Heart right ventricle (tissue), 16 donors: ENCODE measurements at regions not wholly inside any gene's neighbourhood (a gene's known extent, or its start where the extent isn't known, plus 50 kb on each side); places are given as distances from the start of the nearest gene placed in this dataset.
A peak's percentile ranks its signal among the peaks of the same experiment; 100 is the strongest.

Experiments
- ATAC-seq, 8 donors: fragments of 200-7000 bp; cut with Tn5 transposase; one replicate each; pipeline ENCODE4 v1.9.1; 2020; ENCODE audit warnings: mild to moderate bottlenecking in 8 of 8, moderate library complexity in 8 of 8, moderate number of reproducible peaks in 1 of 8
- DNase-seq, 2 donors: peaks; one replicate each; pipeline ENCODE4 v3.0.0-alpha.2; 2020
- H3K27ac ChIP-seq, 10 donors: fragments of 200-600 bp; sonication (generic) in 2 of 10; one replicate each; pipeline versions ENCODE4 v1.5.0 to v1.8.0; 2020 to 2022; ENCODE audit warnings: mild to moderate bottlenecking in 3 of 10
- H3K27me3 ChIP-seq, 7 donors: fragments of 200-600 bp; one replicate each; pipeline ENCODE4 v1.8.0; 2021 to 2022; ENCODE audit warnings: mild to moderate bottlenecking in 2 of 7
- H3K36me3 ChIP-seq, 9 donors: fragments of 200-600 bp; sonication (generic) in 1 of 9; one replicate each; pipeline versions ENCODE4 v1.5.0 to v1.8.0; 2020 to 2022; ENCODE audit warnings: mild to moderate bottlenecking in 2 of 9
- H3K4me1 ChIP-seq, 9 donors: fragments of 200-600 bp; sonication (generic) in 1 of 9; one replicate each; pipeline versions ENCODE4 v1.5.0 to v1.8.0; 2020 to 2022; ENCODE audit warnings: mild to moderate bottlenecking in 4 of 9
- H3K4me3 ChIP-seq, 10 donors: fragments of 200-600 bp; sonication (generic) in 2 of 10; one replicate each; pipeline versions ENCODE4 v1.5.0 to v1.8.0; 2020 to 2022; ENCODE audit warnings: mild to moderate bottlenecking in 7 of 10, moderate library complexity in 2 of 10
- H3K9me3 ChIP-seq, 11 donors: fragments of 200-600 bp in 10 of 11; sonication (generic) in 2 of 11; one replicate each; pipeline versions ENCODE4 v1.5.0 to v1.8.0; 2013 to 2022; ENCODE audit warnings: mild to moderate bottlenecking in 2 of 11, control low read depth in 1 of 11, moderate library complexity in 1 of 11
- WGBS, 2 donors: extraction: QIAGEN DNeasy Blood & Tissue Kit; methylation state at CpG; one replicate each; pipeline ENCODE4 v1.1.7; 2013; ENCODE audit warnings: inconsistent platforms in 1 of 2; 5-methylcytosine and 5-hydroxymethylcytosine counted together
- intact Hi-C, 10 donors: fragments of 100-400 bp; cut with DNase I; formaldehyde crosslinking; loops; one replicate each; pipeline versions ENCODE4 v1.11.1 to v1.14.2; 2022
- TF ChIP-seq, protein P1 (sequence below), 9 donors: fragments of 200-600 bp; sonication (generic) in 2 of 9; IDR thresholded peaks; one replicate each; pipeline versions ENCODE4 v1.5.0 to v1.8.0; 2021 to 2022; ENCODE audit warnings: antibody characterized with exemption in 9 of 9, mild to moderate bottlenecking in 5 of 9, moderate library complexity in 1 of 9
- donor health status: Arrhythmogenic right ventricular cardiomyopathy.
- donor health status: ischemic (EF 13 %, LVEDD 7.1; RV severe dilation, severe dysfunction).
- donor health status: healthy with polysubstance abuse.
- donor health status: DM: no; HTN: yes; CAD: no.
- donor health status: DM: no; HTN: no; CAD: no.
- donor health status: ischemic (EF 25% LVEDD 6.9; RV normal size, moderate dysfunction).
- donor health status: ischemic (EF 25% LVEDD 5.7; RV mildly dilated, moderate dysfunction).
- donor health status: healthy.
- donor health status: DM: yes; HTN: yes; CAD: no.
- donor health status: Ischemic cardiomyopathy.
- donor health status: ischemic (EF 35%, LVEDD 5.7; RV mildly dilated, moderate dysfunction).
- donor health status: nonischemic (EF 11% LVEDD 7.7; RV severe dilation, severe dysfunction).
- donor health status: DM: yes; HTN: yes; CAD: no.
- donor health status: PGD.
- donor health status: ischemic (EF 29% LVEDD 5.4; RV normal size, mild dysfunction).
- donor health status: nonischemic (EF 23%, LVEDD 6.1; RV moderate dilation, normal function).

- intact Hi-C loops, result loop anchor here in 1 of 10 donors (10.0 kb wide), 1 partner anchor 160 kb away; no protein-coding TSS in a partner anchor
- H3K9me3 ChIP-seq, result peaks cover 0 to 4% (median 0%) of the 10 kb centered on the region in 11 donors
- peaks cover 0 to 4% (median 0%) of the 10 kb centered on the region in 7 donors for H3K27me3 ChIP-seq
- no peak overlapping the region for H3K4me3 ChIP-seq
- peaks cover 0 to 25% (median 6%) of the 10 kb centered on the region in 9 donors for H3K4me1 ChIP-seq
- no peaks in the 10 kb centered on the region for H3K36me3 ChIP-seq
- no peak overlapping the region for H3K27ac ChIP-seq
- TF ChIP-seq, protein P1, sequence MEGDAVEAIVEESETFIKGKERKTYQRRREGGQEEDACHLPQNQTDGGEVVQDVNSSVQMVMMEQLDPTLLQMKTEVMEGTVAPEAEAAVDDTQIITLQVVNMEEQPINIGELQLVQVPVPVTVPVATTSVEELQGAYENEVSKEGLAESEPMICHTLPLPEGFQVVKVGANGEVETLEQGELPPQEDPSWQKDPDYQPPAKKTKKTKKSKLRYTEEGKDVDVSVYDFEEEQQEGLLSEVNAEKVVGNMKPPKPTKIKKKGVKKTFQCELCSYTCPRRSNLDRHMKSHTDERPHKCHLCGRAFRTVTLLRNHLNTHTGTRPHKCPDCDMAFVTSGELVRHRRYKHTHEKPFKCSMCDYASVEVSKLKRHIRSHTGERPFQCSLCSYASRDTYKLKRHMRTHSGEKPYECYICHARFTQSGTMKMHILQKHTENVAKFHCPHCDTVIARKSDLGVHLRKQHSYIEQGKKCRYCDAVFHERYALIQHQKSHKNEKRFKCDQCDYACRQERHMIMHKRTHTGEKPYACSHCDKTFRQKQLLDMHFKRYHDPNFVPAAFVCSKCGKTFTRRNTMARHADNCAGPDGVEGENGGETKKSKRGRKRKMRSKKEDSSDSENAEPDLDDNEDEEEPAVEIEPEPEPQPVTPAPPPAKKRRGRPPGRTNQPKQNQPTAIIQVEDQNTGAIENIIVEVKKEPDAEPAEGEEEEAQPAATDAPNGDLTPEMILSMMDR (IDR thresholded peaks at IDR 0.05), result no peak
- WGBS, 2 donors, result 65 to 79% methylated on average over 2 of the region's 2 CpGs
- ATAC-seq, result no peak
- DNase-seq, result no peak
Observed at GRCh38 chr22:27585141-27585540, 216.4 kb downstream of the MN1 start.

DNA sequence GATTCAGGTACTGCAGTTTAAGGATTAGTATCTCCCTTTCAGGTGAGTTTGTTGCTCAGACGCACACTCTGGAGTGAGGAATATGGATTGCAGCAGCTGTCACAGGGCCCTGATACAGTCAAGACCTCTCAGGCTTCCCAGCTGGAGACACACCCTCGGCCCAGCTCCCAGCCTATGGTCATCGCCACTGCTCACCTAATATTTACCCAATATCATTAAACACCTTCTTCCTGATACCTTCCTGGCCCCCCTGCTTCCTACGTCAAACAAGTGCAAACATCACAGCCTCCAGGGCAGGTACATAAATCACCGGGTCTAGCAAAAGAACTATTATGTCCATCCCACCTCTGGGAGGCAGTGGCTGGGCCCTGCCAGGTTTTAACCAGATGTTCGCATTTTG, 213.3 kb downstream of the MN1 start:
- no peaks in the 10 kb centered on the region for H3K36me3 ChIP-seq
- intact Hi-C loops, result loop anchor here in 1 of 10 donors (10.0 kb wide), 1 partner anchor 163 kb away; no protein-coding TSS in a partner anchor
- peaks cover 0 to 4% (median 0%) of the 10 kb centered on the region in 7 donors for H3K27me3 ChIP-seq
- DNase-seq (no peak), ATAC-seq (no peak)
- WGBS, 2 donors, result 89 to 91% methylated on average over 6 of the region's 6 CpGs
- no peak overlapping the region for H3K27ac ChIP-seq
- TF ChIP-seq, protein P1 (IDR thresholded peaks at IDR 0.05), result no peak
- peaks cover 0 to 4% (median 0%) of the 10 kb centered on the region in 11 donors for H3K9me3 ChIP-seq
- peaks cover 0 to 7% (median 0%) of the 10 kb centered on the region in 9 donors for H3K4me1 ChIP-seq
- no peak overlapping the region for H3K4me3 ChIP-seq

DNA sequence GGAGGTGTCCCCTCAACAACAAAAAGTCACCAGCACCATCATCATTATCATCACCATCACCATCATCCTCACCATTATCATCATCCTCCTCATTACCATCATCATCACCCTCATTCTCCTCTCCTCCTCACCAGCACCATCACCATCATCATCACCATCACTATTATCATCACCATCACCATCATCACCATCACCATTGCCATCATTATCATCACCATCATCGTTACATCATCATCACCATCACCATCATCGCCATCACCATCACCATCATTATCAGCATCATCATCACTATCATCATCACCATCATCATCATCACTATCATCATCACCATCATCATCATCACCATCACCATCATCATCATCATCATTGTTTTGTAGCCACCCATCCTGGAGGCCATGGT, 212.6 kb downstream of the MN1 start:
- no peak overlapping the region for H3K4me3 ChIP-seq
- TF ChIP-seq, protein P1 (IDR thresholded peaks at IDR 0.05), result no peak
- H3K27me3 ChIP-seq, result peaks cover 0 to 4% (median 0%) of the 10 kb centered on the region in 7 donors
- DNase-seq (no peak), ATAC-seq (no peak)
- no peaks in the 10 kb centered on the region for H3K36me3 ChIP-seq
- peaks cover 0 to 4% (median 0%) of the 10 kb centered on the region in 11 donors for H3K9me3 ChIP-seq
- WGBS, 2 donors, result 97 to 100% methylated on average over 2 of the region's 2 CpGs
- peaks cover 0 to 4% (median 0%) of the 10 kb centered on the region in 9 donors for H3K4me1 ChIP-seq
- intact Hi-C loops, result loop anchor here in 1 of 10 donors (10.0 kb wide), 1 partner anchor 164 kb away; no protein-coding TSS in a partner anchor
- H3K27ac ChIP-seq, result no peak overlapping the region

DNA sequence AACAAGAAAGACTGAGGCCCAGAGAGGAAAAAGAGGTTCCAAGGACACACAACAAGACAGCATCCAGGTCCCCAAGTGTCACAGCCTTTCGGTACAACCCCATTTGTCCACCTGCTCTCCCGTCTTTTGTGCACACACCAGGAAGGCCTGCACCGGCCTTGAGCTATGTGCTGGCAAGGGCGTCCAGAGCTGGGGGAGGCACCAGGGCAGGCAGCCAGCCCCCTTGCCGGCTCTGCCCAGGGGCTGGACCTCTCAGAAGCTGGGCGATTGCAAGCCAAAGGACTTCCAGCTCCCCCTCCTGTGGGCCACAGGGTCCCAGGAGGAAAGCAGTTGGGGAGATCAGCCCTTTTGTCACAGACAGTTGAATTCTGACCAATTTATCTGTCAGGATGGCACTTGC, 210.5 kb downstream of the MN1 start:
- peaks cover 0 to 4% (median 0%) of the 10 kb centered on the region in 11 donors for H3K9me3 ChIP-seq
- ATAC-seq (peak in 1 of 8 donors; percentile 38), DNase-seq (no peak)
- TF ChIP-seq, protein P1 (IDR thresholded peaks at IDR 0.05), result no peak
- no peak overlapping the region for H3K27ac ChIP-seq
- H3K36me3 ChIP-seq, result no peaks in the 10 kb centered on the region
- H3K4me3 ChIP-seq, result no peak overlapping the region
- intact Hi-C loops, result no loop called here
- H3K4me1 ChIP-seq, result peaks cover 0 to 4% (median 0%) of the 10 kb centered on the region in 9 donors
- H3K27me3 ChIP-seq, result no peaks in the 10 kb centered on the region
- WGBS, 2 donors, result 45 to 52% methylated on average over 6 of the region's 6 CpGs
